H1 (cell line): ENCODE measurements at regions not wholly inside any gene's neighbourhood (a gene's known extent, or its start where the extent isn't known, plus 50 kb on each side); places are given as distances from the start of the nearest gene placed in this dataset.

Experiments
- CTCF ChIA-PET: fragments of 300-600 bp; sonication (Branson Sonifier 250); formaldehyde crosslinking; loops from one replicate; lab custom pipeline; 2021; ENCODE audit not compliant: partially characterized antibody; lab: Charles Lee
- POLR2A ChIA-PET: fragments of 300-600 bp; sonication (Branson Sonifier 250); formaldehyde crosslinking; loops from one replicate; lab custom pipeline; 2021; ENCODE audit warnings: inconsistent platforms; ENCODE audit not compliant: partially characterized antibody; lab: Charles Lee
- DNase-seq, 2 experiments: peaks; one replicate each; pipeline versions ENCODE4 v3.0.0 to v3.0.0-alpha.2; 2010 to 2022; ENCODE audit warnings: low spot score in 2 of 2, low read depth in 1 of 2, mixed read lengths in 1 of 2
- FAIRE-seq: peaks from 2 replicates; lab custom pipeline; 2011; peaks lifted over from hg19 to GRCh38; lab: Jason Lieb, UNC
- H2AFZ ChIP-seq: 2 replicates; pipeline ENCODE4 v1.8.1; 2012; ENCODE audit warnings: low read length, inconsistent platforms
- H2AK5ac ChIP-seq: 2 replicates; pipeline ENCODE4 v1.6.1; 2013; ENCODE audit warnings: low read depth, low read length
- H2BK120ac ChIP-seq: replicated peaks from 2 replicates; pipeline ENCODE3; 2013; ENCODE audit warnings: low read depth, low read length, inconsistent platforms
- H2BK12ac ChIP-seq: 2 replicates; pipeline ENCODE4 v1.6.1; 2013; ENCODE audit warnings: low read depth, low read length
- H2BK15ac ChIP-seq: 2 replicates; pipeline ENCODE4 v1.6.1; 2013; ENCODE audit warnings: low read length
- H2BK20ac ChIP-seq: 2 replicates; pipeline ENCODE4 v1.6.1; 2013; ENCODE audit warnings: low read length
- H2BK5ac ChIP-seq: 2 replicates; pipeline ENCODE4 v1.6.1; 2013; ENCODE audit warnings: low read depth, low read length
- H3K14ac ChIP-seq: 2 replicates; pipeline ENCODE4 v1.6.1; 2013; ENCODE audit warnings: inconsistent platforms; ENCODE audit not compliant: insufficient read length
- H3K18ac ChIP-seq: 2 replicates; pipeline ENCODE4 v1.6.1; 2013; ENCODE audit warnings: low read length; ENCODE audit errors: extremely low read depth
- H3K23ac ChIP-seq: 2 replicates; pipeline ENCODE4 v1.6.1; 2013; ENCODE audit warnings: inconsistent platforms; ENCODE audit not compliant: insufficient read length
- H3K23me2 ChIP-seq: 2 replicates; pipeline ENCODE4 v1.6.1; 2013; ENCODE audit warnings: low read depth, low read length
- H3K27ac ChIP-seq: 2 replicates; pipeline ENCODE4 v1.6.1; 2011; ENCODE audit warnings: low read depth, low read length, inconsistent platforms
- H3K27me3 ChIP-seq, 4 experiments: replicated peaks in 1 of 4; 1 replicate in 1 of 4; 2 replicates in 3 of 4; pipeline versions ENCODE4 v1.6.1 to v1.8.1; 2011 to 2013; ENCODE audit warnings: low read length in 3 of 4, mild to moderate bottlenecking in 3 of 4, inconsistent platforms in 2 of 4, mixed read lengths in 2 of 4, moderate library complexity in 1 of 4; ENCODE audit not compliant: control insufficient read depth in 3 of 4, insufficient read depth in 3 of 4; ENCODE audit errors: extremely low read depth in 1 of 4
- H3K36me3 ChIP-seq, 4 experiments: 2 replicates each; pipeline versions ENCODE4 v1.6.1 to v1.8.1; 2011 to 2013; ENCODE audit warnings: mild to moderate bottlenecking in 4 of 4, low read length in 3 of 4, moderate library complexity in 2 of 4, control low read depth in 1 of 4, inconsistent platforms in 1 of 4; ENCODE audit not compliant: insufficient read depth in 4 of 4, control insufficient read depth in 2 of 4
- H3K4ac ChIP-seq: replicated peaks from 2 replicates; pipeline ENCODE3; 2013; ENCODE audit warnings: low read length, low read depth, mixed read lengths, inconsistent platforms; ENCODE audit not compliant: insufficient read length
- H3K4me1 ChIP-seq, 4 experiments: replicated peaks in 1 of 4; 1 replicate in 1 of 4; 2 replicates in 3 of 4; pipeline versions ENCODE4 v1.6.1 to v1.8.1; 2011 to 2013; ENCODE audit warnings: low read length in 3 of 4, inconsistent platforms in 2 of 4, mixed read lengths in 1 of 4; ENCODE audit not compliant: insufficient read depth in 4 of 4, control insufficient read depth in 3 of 4
- H3K4me2 ChIP-seq, 2 experiments: 2 replicates each; pipeline versions ENCODE4 v1.6.1 to v1.8.1; 2011 to 2013; ENCODE audit warnings: low read depth in 2 of 2, low read length in 2 of 2, control low read depth in 1 of 2, inconsistent platforms in 1 of 2, mild to moderate bottlenecking in 1 of 2; ENCODE audit not compliant: insufficient read depth in 1 of 2
- H3K4me3 ChIP-seq, 4 experiments: fragments of 200-600, 300-600 bp in 1 of 4; sonication (generic), shearing (Covaris generic), sonication (Bioruptor Twin) in 1 of 4; 2 replicates each; pipeline versions ENCODE4 v1.5.1 to v1.8.1; 2011 to 2016; ENCODE audit warnings: low read length in 4 of 4, low read depth in 3 of 4, control low read depth in 2 of 4, inconsistent platforms in 2 of 4, mild to moderate bottlenecking in 2 of 4, mixed read lengths in 1 of 4, moderate library complexity in 1 of 4; ENCODE audit not compliant: insufficient read depth in 2 of 4; ENCODE audit errors: extremely low read depth in 1 of 4
- H3K56ac ChIP-seq: replicated peaks from 2 replicates; pipeline ENCODE3; 2013; ENCODE audit warnings: low read depth, mild to moderate bottlenecking, mixed read lengths, low read length, inconsistent platforms; ENCODE audit not compliant: insufficient read length
- H3K79me1 ChIP-seq: 2 replicates; pipeline ENCODE4 v1.6.1; 2013; ENCODE audit warnings: low read depth, low read length, control low read depth
- H3K79me2 ChIP-seq, 2 experiments: 2 replicates each; pipeline versions ENCODE4 v1.6.1 to v1.8.1; 2012 to 2013; ENCODE audit warnings: low read length in 2 of 2, mild to moderate bottlenecking in 2 of 2, inconsistent platforms in 1 of 2; ENCODE audit not compliant: insufficient read depth in 2 of 2, control insufficient read depth in 1 of 2
- H3K9ac ChIP-seq, 4 experiments: replicated peaks in 1 of 4; 1 replicate in 1 of 4; 2 replicates in 3 of 4; pipeline versions ENCODE4 v1.6.1 to v1.8.1; 2011 to 2013; ENCODE audit warnings: low read depth in 3 of 4, low read length in 3 of 4, control low read depth in 2 of 4, mild to moderate bottlenecking in 2 of 4, moderate library complexity in 2 of 4, inconsistent platforms in 1 of 4; ENCODE audit errors: extremely low read depth in 1 of 4
- H3K9me3 ChIP-seq, 2 experiments: 2 replicates each; pipeline versions ENCODE4 v1.6.1 to v1.8.1; 2012 to 2013; ENCODE audit warnings: mild to moderate bottlenecking in 2 of 2, moderate library complexity in 2 of 2, control low read depth in 1 of 2, inconsistent platforms in 1 of 2, low read depth in 1 of 2, low read length in 1 of 2, mixed read lengths in 1 of 2; ENCODE audit not compliant: insufficient read depth in 2 of 2
- H4K20me1 ChIP-seq, 2 experiments: replicated peaks in 1 of 2; 2 replicates each; pipeline versions ENCODE3 to v1.8.1; 2011 to 2013; ENCODE audit warnings: inconsistent platforms in 2 of 2, low read length in 2 of 2, mild to moderate bottlenecking in 1 of 2; ENCODE audit not compliant: insufficient read depth in 2 of 2, control insufficient read depth in 1 of 2
- H4K5ac ChIP-seq: 2 replicates; pipeline ENCODE4 v1.6.1; 2013; ENCODE audit warnings: low read length, low read depth, mixed read lengths, inconsistent platforms; ENCODE audit not compliant: insufficient read length
- H4K8ac ChIP-seq: 2 replicates; pipeline ENCODE4 v1.8.0; 2013; ENCODE audit warnings: mild to moderate bottlenecking, moderate library complexity, low read length, inconsistent platforms; ENCODE audit not compliant: insufficient read depth; ENCODE audit errors: extremely low read depth
- H4K91ac ChIP-seq: replicated peaks from 2 replicates; pipeline ENCODE3; 2013; ENCODE audit warnings: low read length, mixed read lengths, inconsistent platforms; ENCODE audit not compliant: insufficient read length
- ASH2L ChIP-seq: fragments of 200-600, 300-600 bp; sonication (generic); IDR thresholded peaks from one replicate; pipeline ENCODE4 v1.7.1; 2017; ENCODE audit warnings: low read length
- CEBPB ChIP-seq: IDR thresholded peaks from 2 replicates; pipeline ENCODE4 v1.6.1; 2012; ENCODE audit warnings: low read depth, low read length
- CHD2 ChIP-seq: IDR thresholded peaks from 2 replicates; pipeline ENCODE4 v1.6.1; 2012; ENCODE audit warnings: low read length, improper control_type of control experiment
- CTCF ChIP-seq, 3 experiments: IDR thresholded peaks; 1 replicate in 2 of 3; 2 replicates in 1 of 3; pipeline versions ENCODE4 v1.5.1 to v1.6.1; 2011; ENCODE audit warnings: low read length in 3 of 3, mild to moderate bottlenecking in 3 of 3, inconsistent platforms in 2 of 3, low read depth in 1 of 3, moderate library complexity in 1 of 3; ENCODE audit not compliant: insufficient read depth in 1 of 3; ENCODE audit errors: control extremely low read depth in 1 of 3
- E2F6 ChIP-seq: IDR thresholded peaks from 2 replicates; pipeline ENCODE4 v1.6.1; 2012; ENCODE audit warnings: inconsistent platforms
- EGR1 ChIP-seq: IDR thresholded peaks from 2 replicates; pipeline ENCODE4 v1.6.1; 2011; ENCODE audit warnings: low read depth, low read length, borderline replicate concordance
- JUN ChIP-seq: IDR thresholded peaks from 2 replicates; pipeline ENCODE4 v1.6.1; 2011; ENCODE audit warnings: low read depth, mild to moderate bottlenecking, improper control_type of control experiment, low read length
- KDM1A ChIP-seq: fragments of 200-600, 300-600 bp; sonication (generic); IDR thresholded peaks from 2 replicates; pipeline ENCODE4 v1.7.1; 2016; ENCODE audit warnings: mild to moderate bottlenecking, low read length, borderline replicate concordance
- NRF1 ChIP-seq: IDR thresholded peaks from 2 replicates; pipeline ENCODE4 v1.6.1; 2011; ENCODE audit warnings: mild to moderate bottlenecking, low read depth, low read length, improper control_type of control experiment
- PHF8 ChIP-seq: fragments of 200-600 bp; sonication (generic); conservative IDR thresholded peaks from 2 replicates; pipeline ENCODE4 v1.7.1; 2012; ENCODE audit warnings: low read depth, mild to moderate bottlenecking, inconsistent platforms, low read length, moderate library complexity
- POLR2AphosphoS5 ChIP-seq: IDR thresholded peaks from 2 replicates; pipeline ENCODE4 v1.6.1; 2011; ENCODE audit warnings: low read depth, low read length
- YY1 ChIP-seq: IDR thresholded peaks from 2 replicates; pipeline ENCODE4 v1.6.1; 2011; ENCODE audit warnings: low read depth, mild to moderate bottlenecking, low read length
- ZNF274 ChIP-seq: IDR thresholded peaks from 2 replicates; pipeline ENCODE4 v1.7.0; 2012; ENCODE audit warnings: low read length, borderline replicate concordance; ENCODE audit errors: extremely low read depth
- WGBS, 2 experiments: shearing (Covaris generic) in 1 of 2; methylation state at CpG; one replicate each; pipeline versions ENCODE4 v1.1.6 to v1.1.7; 2013 to 2015; ENCODE audit warnings: low lambda C conversion rate in 2 of 2, mixed read lengths in 2 of 2, inconsistent platforms in 1 of 2, low coverage in 1 of 2, missing lambda C conversion rate in 1 of 2; ENCODE audit not compliant: insufficient replicate concordance in 2 of 2, insufficient coverage in 1 of 2, insufficient read length in 1 of 2; ENCODE audit errors: extremely low coverage in 1 of 2, missing lambda C conversion rate in 1 of 2; 5-methylcytosine and 5-hydroxymethylcytosine counted together

GRCh38 chr14:82533351-82533750, 999.7 kb upstream of the SEL1L start:
- Histone ChIP-seq H3K27me3 (no peaks in the 10 kb centered on the region), H3K4ac (no peak overlapping the region), H3K23ac (no peak overlapping the region), H3K36me3 (no peaks in the 10 kb centered on the region), H2AFZ (no peak overlapping the region), H4K91ac (no peak overlapping the region), H2BK15ac (no peak overlapping the region), H3K9me3 (no peaks in the 10 kb centered on the region), H2AK5ac (no peak overlapping the region), H3K14ac (no peak overlapping the region), H2BK20ac (no peak overlapping the region), H3K4me1 (no peaks in the 10 kb centered on the region), H2BK120ac (no peak overlapping the region), H3K79me1 (no peaks in the 10 kb centered on the region), H3K23me2 (no peaks in the 10 kb centered on the region), H2BK12ac (no peak overlapping the region), H3K56ac (no peak overlapping the region), H3K9ac (no peak overlapping the region), H4K20me1 (no peaks in the 10 kb centered on the region), H3K27ac (no peak overlapping the region), H3K4me3 (no peak overlapping the region), H4K8ac (no peak overlapping the region), H4K5ac (no peak overlapping the region), H3K18ac (no peak overlapping the region), H2BK5ac (no peak overlapping the region), H3K4me2 (no peak overlapping the region), H3K79me2 (no peaks in the 10 kb centered on the region)
- 96% methylated on average over 2 of the region's 2 CpGs; no CpG with 5 or more reads in 1 of the 2 experiments for WGBS, 2 experiments
- ChIA-PET CTCF (no interaction called here), POLR2A (no interaction called here)
- no peak for FAIRE-seq
- no peak for DNase-seq
- TF ChIP-seq EGR1 (no peak), POLR2AphosphoS5 (no peak), ASH2L (no peak), CTCF (IDR thresholded peaks at IDR 0.05; ENCODE audit: control extremely low read depth in 1 of 3, insufficient read depth in 1 of 3, low read depth in 1 of 3, low read length in 3 of 3) (no peak), ZNF274 (no peak), JUN (no peak), CEBPB (no peak), CHD2 (no peak), PHF8 (no peak), NRF1 (no peak), YY1 (no peak), KDM1A (no peak), E2F6 (no peak)
